Caco-2 (cell line): ENCODE measurements at regions not wholly inside any gene's neighbourhood (a gene's known extent, or its start where the extent isn't known, plus 50 kb on each side); places are given as distances from the start of the nearest gene placed in this dataset.

Experiments
- BruUV-seq: library from RNA; stranded (reverse); fragments of 400-500 nt; replicated peaks from 2 replicates; lab custom pipeline; 2021; lab: Mats Ljungman, UMichigan
- CTCF ChIA-PET: fragments of 300-600 bp; sonication (Branson Sonifier 250); formaldehyde crosslinking; loops from one replicate; lab custom pipeline; 2022; ENCODE audit warnings: antibody characterized with exemption; lab: Charles Lee
- POLR2A ChIA-PET: fragments of 300-600 bp; sonication (Branson Sonifier 250); formaldehyde crosslinking; loops from one replicate; lab custom pipeline; 2022; ENCODE audit warnings: antibody characterized with exemption; lab: Charles Lee
- DNase-seq, 2 experiments: peaks; one replicate each; pipeline versions ENCODE4 v3.0.0 to v3.0.0-alpha.2; 2020 to 2022
- H3K27me3 ChIP-seq: replicated peaks from 2 replicates; pipeline ENCODE4 v1.6.0; 2011; ENCODE audit warnings: low read length; ENCODE audit not compliant: control insufficient read depth, insufficient read depth
- H3K36me3 ChIP-seq: 2 replicates; pipeline ENCODE4 v1.5.1; 2011; ENCODE audit warnings: low read length; ENCODE audit not compliant: control insufficient read depth, insufficient read depth
- H3K4me1 ChIP-seq: fragments of 250-450 bp; sonication (Bioruptor Pico); 2 replicates; pipeline ENCODE4 v1.5.1; 2020; ENCODE audit warnings: mild to moderate bottlenecking
- H3K4me3 ChIP-seq: 2 replicates; pipeline ENCODE4 v1.5.1; 2011; ENCODE audit warnings: low read depth, mild to moderate bottlenecking, control low read depth, low read length
- H3K9me3 ChIP-seq: fragments of 250-450 bp; sonication (Bioruptor Pico); 2 replicates; pipeline ENCODE4 v1.5.1; 2020; ENCODE audit warnings: mild to moderate bottlenecking, moderate library complexity
- H3K27ac Mint-ChIP-seq: one replicate; pipeline ENCODE4 v1.8.0; 2022; ENCODE audit warnings: mixed read lengths; ENCODE audit not compliant: unreplicated experiment
- H3K27me3 Mint-ChIP-seq: one replicate; pipeline ENCODE4 v1.8.0; 2022; ENCODE audit warnings: mixed read lengths; ENCODE audit not compliant: insufficient read depth, unreplicated experiment
- H3K36me3 Mint-ChIP-seq: one replicate; pipeline ENCODE4 v1.8.0; 2022; ENCODE audit warnings: mild to moderate bottlenecking, mixed read lengths; ENCODE audit not compliant: insufficient read depth, unreplicated experiment
- H3K4me1 Mint-ChIP-seq: one replicate; pipeline ENCODE4 v1.8.0; 2022; ENCODE audit warnings: low read depth, mixed read lengths; ENCODE audit not compliant: unreplicated experiment
- H3K4me3 Mint-ChIP-seq: one replicate; pipeline ENCODE4 v1.8.0; 2022; ENCODE audit warnings: mild to moderate bottlenecking, moderate library complexity, mixed read lengths; ENCODE audit not compliant: unreplicated experiment
- H3K9me3 Mint-ChIP-seq: one replicate; pipeline ENCODE4 v1.8.0; 2022; ENCODE audit warnings: mixed read lengths; ENCODE audit not compliant: unreplicated experiment
- intact Hi-C: fragments of 100-400 bp; cut with micrococcal nuclease; formaldehyde crosslinking; loops from one replicate; pipeline ENCODE4 v1.10.0; 2022; ENCODE audit not compliant: unreplicated experiment
- TF ChIP-seq, protein P1 (sequence below), 2 experiments: fragments of 200-600 bp in 1 of 2; IDR thresholded peaks; 1 replicate in 1 of 2; 2 replicates in 1 of 2; pipeline versions ENCODE4 v1.5.1 to v1.8.0; 2011 to 2022; ENCODE audit warnings: antibody characterized with exemption in 1 of 2, control low read depth in 1 of 2, inconsistent platforms in 1 of 2, low read depth in 1 of 2, low read length in 1 of 2, mild to moderate bottlenecking in 1 of 2, moderate library complexity in 1 of 2; ENCODE audit not compliant: insufficient read depth in 1 of 2, severe bottlenecking in 1 of 2, unreplicated experiment in 1 of 2

DNA sequence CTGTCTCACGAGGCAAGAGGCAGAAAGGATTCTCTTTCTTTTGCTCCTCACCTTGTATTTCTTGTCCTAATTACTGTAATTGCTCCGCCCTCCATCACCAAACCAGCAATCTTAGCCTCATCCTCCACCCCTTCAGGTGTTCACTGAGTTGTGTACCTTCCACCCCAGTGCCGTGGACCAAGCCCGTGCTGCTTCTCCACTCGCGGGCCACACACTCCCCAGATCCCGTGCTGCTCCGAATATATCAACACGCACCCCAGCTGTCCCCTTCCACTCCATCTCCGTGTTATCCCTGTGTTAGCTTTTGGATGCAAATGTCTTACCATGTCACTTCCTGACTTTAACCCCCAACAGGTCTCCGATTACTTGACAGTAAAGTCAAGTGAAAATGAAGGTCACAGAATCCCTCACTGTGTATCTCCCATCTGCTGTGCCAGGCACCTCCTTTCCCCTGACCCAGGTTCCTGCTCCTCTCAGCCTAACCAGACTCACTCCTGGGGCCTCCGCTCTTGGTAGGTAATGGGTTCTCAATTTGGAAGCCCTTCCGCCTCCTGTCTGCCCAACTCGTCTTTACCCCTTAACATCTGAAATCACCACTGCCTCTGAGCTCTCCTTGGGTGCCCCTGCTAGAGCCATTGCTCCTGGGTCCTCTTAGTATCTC is 320.2 kb downstream of the MED10 start:
- Mint-ChIP-seq H3K27me3 (no peaks in the 10 kb centered on the region), H3K9me3 (no peaks in the 10 kb centered on the region), H3K4me3 (no peak overlapping the region), H3K27ac (no peak overlapping the region), H3K4me1 (no peaks in the 10 kb centered on the region), H3K36me3 (no peaks in the 10 kb centered on the region)
- DNase-seq = no peak
- ChIA-PET CTCF (no interaction called here), POLR2A (no interaction called here)
- intact Hi-C loops = no loop called here
- Histone ChIP-seq H3K36me3 (no peaks in the 10 kb centered on the region), H3K27me3 (no peaks in the 10 kb centered on the region), H3K9me3 (no peaks in the 10 kb centered on the region), H3K4me1 (no peaks in the 10 kb centered on the region), H3K4me3 (no peak overlapping the region)
- TF ChIP-seq, protein P1, sequence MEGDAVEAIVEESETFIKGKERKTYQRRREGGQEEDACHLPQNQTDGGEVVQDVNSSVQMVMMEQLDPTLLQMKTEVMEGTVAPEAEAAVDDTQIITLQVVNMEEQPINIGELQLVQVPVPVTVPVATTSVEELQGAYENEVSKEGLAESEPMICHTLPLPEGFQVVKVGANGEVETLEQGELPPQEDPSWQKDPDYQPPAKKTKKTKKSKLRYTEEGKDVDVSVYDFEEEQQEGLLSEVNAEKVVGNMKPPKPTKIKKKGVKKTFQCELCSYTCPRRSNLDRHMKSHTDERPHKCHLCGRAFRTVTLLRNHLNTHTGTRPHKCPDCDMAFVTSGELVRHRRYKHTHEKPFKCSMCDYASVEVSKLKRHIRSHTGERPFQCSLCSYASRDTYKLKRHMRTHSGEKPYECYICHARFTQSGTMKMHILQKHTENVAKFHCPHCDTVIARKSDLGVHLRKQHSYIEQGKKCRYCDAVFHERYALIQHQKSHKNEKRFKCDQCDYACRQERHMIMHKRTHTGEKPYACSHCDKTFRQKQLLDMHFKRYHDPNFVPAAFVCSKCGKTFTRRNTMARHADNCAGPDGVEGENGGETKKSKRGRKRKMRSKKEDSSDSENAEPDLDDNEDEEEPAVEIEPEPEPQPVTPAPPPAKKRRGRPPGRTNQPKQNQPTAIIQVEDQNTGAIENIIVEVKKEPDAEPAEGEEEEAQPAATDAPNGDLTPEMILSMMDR (IDR thresholded peaks at IDR 0.05; ENCODE audit: insufficient read depth in 1 of 2, low read depth in 1 of 2, low read length in 1 of 2, severe bottlenecking in 1 of 2, unreplicated experiment in 1 of 2) = no peak
- BruUV-seq = no TSS peak

DNA sequence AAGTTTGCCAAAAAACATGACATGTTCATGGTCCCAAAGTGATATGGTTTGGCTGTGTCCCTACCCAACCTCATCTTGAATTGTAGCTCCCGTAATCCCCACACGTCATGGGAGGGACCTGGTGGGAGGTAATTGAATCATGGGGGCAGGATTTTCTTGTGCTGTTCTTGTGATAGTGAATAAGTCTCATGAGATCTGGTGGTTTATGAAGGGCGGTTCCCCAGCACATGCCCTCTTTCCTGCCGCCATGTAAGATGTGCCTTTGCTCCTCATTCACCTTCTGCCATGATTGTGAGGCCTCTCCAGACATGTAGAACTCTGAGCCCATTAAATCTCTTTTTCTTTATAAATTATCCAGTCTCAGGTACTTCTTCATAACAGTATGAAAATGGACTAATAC is 322.1 kb downstream of the MED10 start:
- H3K4me1 Mint-ChIP-seq = no peaks in the 10 kb centered on the region
- CTCF ChIA-PET = no interaction called here
- no peaks in the 10 kb centered on the region for H3K9me3 ChIP-seq
- no peaks in the 10 kb centered on the region for H3K27me3 ChIP-seq
- intact Hi-C loops = no loop called here
- no peaks in the 10 kb centered on the region for H3K36me3 Mint-ChIP-seq
- peaks cover 9% of the 10 kb centered on the region for H3K27me3 Mint-ChIP-seq
- no TSS peak for BruUV-seq
- no peaks in the 10 kb centered on the region for H3K36me3 ChIP-seq
- no peaks in the 10 kb centered on the region for H3K4me1 ChIP-seq
- POLR2A ChIA-PET = no interaction called here
- H3K9me3 Mint-ChIP-seq = no peaks in the 10 kb centered on the region
- H3K4me3 ChIP-seq = no peak overlapping the region
- no peak for DNase-seq
- no peak overlapping the region for H3K27ac Mint-ChIP-seq
- no peak overlapping the region for H3K4me3 Mint-ChIP-seq
- TF ChIP-seq, protein P1 (IDR thresholded peaks at IDR 0.05; ENCODE audit: insufficient read depth in 1 of 2, low read depth in 1 of 2, low read length in 1 of 2, severe bottlenecking in 1 of 2, unreplicated experiment in 1 of 2) = no peak

DNA sequence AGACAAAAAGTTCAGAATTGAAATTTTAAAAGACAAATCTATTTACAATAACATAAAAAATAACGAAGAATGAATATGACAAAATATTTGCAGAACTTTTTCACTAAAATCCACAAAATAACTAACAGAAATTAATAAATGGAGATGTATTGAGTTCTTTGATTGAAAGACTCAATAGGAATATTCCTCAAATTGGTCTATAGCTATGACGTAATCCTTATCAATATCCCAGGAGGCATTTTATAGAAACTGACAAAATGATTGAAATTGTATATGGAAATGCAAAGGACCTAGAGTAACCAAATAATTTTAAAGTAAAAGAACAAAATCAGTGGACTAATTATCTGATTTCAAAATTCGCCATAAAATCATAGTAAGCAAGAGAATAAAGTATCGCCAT is 328.7 kb downstream of the MED10 start:
- Mint-ChIP-seq H3K27ac (no peak overlapping the region), H3K36me3 (no peaks in the 10 kb centered on the region), H3K9me3 (no peaks in the 10 kb centered on the region), H3K4me1 (no peaks in the 10 kb centered on the region), H3K4me3 (no peak overlapping the region), H3K27me3 (peaks cover 15% of the 10 kb centered on the region)
- TF ChIP-seq, protein P1 (IDR thresholded peaks at IDR 0.05; ENCODE audit: insufficient read depth in 1 of 2, low read depth in 1 of 2, low read length in 1 of 2, severe bottlenecking in 1 of 2, unreplicated experiment in 1 of 2) = no peak
- Histone ChIP-seq H3K27me3 (no peaks in the 10 kb centered on the region), H3K9me3 (no peaks in the 10 kb centered on the region), H3K36me3 (no peaks in the 10 kb centered on the region), H3K4me1 (no peaks in the 10 kb centered on the region), H3K4me3 (no peak overlapping the region)
- ChIA-PET CTCF (no interaction called here), POLR2A (no interaction called here)
- no peak for DNase-seq
- no TSS peak for BruUV-seq
- intact Hi-C loops = no loop called here
